ENCODE measurements at regions not wholly inside any gene's neighbourhood (a gene's known extent, or its start where the extent isn't known, plus 50 kb on each side); places are given as distances from the start of the nearest gene placed in this dataset.

GRCh38 chr1:218553197-218553596 lies 208.1 kb downstream of the TGFB2 start:
- H3K9ac ChIP-seq (ENCODE audit: low read length), result no peak overlapping the region
- no peaks in the 10 kb centered on the region for H3K27me3 ChIP-seq (ENCODE audit: control insufficient read depth, insufficient read depth, low read length)
- H3K36me3 ChIP-seq (ENCODE audit: control insufficient read depth, insufficient read depth, low read length), result no peaks in the 10 kb centered on the region
- no peak overlapping the region for H3K27ac ChIP-seq (ENCODE audit: low read depth, low read length)
- H3K4me3 ChIP-seq (ENCODE audit: low read depth, low read length), result no peak overlapping the region
- peaks cover 5% of the 10 kb centered on the region; the same call in 1 of the 2 replicates for H3K4me1 ChIP-seq (ENCODE audit: control insufficient read depth, insufficient read depth, low read length)
- H3K9me3 ChIP-seq (ENCODE audit: control insufficient read depth, insufficient read depth, low read depth, low read length), result no peaks in the 10 kb centered on the region

DNA sequence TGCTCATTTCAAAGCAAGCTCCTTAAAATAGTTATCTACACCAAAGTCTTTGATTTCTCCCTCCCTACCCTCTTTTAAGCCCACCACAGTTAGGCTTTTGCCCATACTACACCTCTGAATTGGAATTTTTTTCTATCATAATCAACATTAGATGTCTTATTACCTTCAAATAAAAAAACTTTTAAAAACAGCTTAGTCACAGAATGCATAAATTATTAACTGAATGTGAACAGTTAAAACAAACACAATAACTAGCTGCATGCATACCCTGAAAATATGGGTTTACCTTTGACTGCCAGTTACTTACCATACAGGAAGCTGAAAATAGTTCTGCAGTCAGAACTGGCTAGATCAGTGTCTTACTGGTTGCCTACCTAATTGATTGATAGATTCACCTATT lies 210.9 kb downstream of the TGFB2 start:
- Histone ChIP-seq H3K36me3 (ENCODE audit: control insufficient read depth, insufficient read depth, low read length) (no peaks in the 10 kb centered on the region), H3K27me3 (ENCODE audit: control insufficient read depth, insufficient read depth, low read length) (no peaks in the 10 kb centered on the region), H3K27ac (ENCODE audit: low read depth, low read length) (no peak overlapping the region), H3K9me3 (ENCODE audit: control insufficient read depth, insufficient read depth, low read depth, low read length) (no peaks in the 10 kb centered on the region), H3K9ac (ENCODE audit: low read length) (no peak overlapping the region), H3K4me1 (ENCODE audit: control insufficient read depth, insufficient read depth, low read length) (peaks cover 5% of the 10 kb centered on the region; the same call in 1 of the 2 replicates), H3K4me3 (ENCODE audit: low read depth, low read length) (no peak overlapping the region)

- Histone ChIP-seq H3K4me3 (ENCODE audit: low read depth, low read length) (no peak overlapping the region), H3K9ac (ENCODE audit: low read length) (no peak overlapping the region), H3K27me3 (ENCODE audit: control insufficient read depth, insufficient read depth, low read length) (no peaks in the 10 kb centered on the region), H3K9me3 (ENCODE audit: control insufficient read depth, insufficient read depth, low read depth, low read length) (no peaks in the 10 kb centered on the region), H3K4me1 (ENCODE audit: control insufficient read depth, insufficient read depth, low read length) (peaks cover 5% of the 10 kb centered on the region; the same call in 1 of the 2 replicates), H3K36me3 (ENCODE audit: control insufficient read depth, insufficient read depth, low read length) (no peaks in the 10 kb centered on the region), H3K27ac (ENCODE audit: low read depth, low read length) (no peak overlapping the region)
Measured at GRCh38 chr1:218557731-218558130, 212.6 kb downstream of the TGFB2 start.

- Histone ChIP-seq H3K27ac (ENCODE audit: low read depth, low read length) (no peak overlapping the region), H3K9ac (ENCODE audit: low read length) (no peak overlapping the region), H3K27me3 (ENCODE audit: control insufficient read depth, insufficient read depth, low read length) (no peaks in the 10 kb centered on the region), H3K9me3 (ENCODE audit: control insufficient read depth, insufficient read depth, low read depth, low read length) (no peaks in the 10 kb centered on the region), H3K4me1 (ENCODE audit: control insufficient read depth, insufficient read depth, low read length) (peaks cover 5% of the 10 kb centered on the region; the same call in 1 of the 2 replicates), H3K4me3 (ENCODE audit: low read depth, low read length) (no peak overlapping the region), H3K36me3 (ENCODE audit: control insufficient read depth, insufficient read depth, low read length) (no peaks in the 10 kb centered on the region)
Measured at GRCh38 chr1:218558271-218558810, 213.2 kb downstream of the TGFB2 start.

DNA sequence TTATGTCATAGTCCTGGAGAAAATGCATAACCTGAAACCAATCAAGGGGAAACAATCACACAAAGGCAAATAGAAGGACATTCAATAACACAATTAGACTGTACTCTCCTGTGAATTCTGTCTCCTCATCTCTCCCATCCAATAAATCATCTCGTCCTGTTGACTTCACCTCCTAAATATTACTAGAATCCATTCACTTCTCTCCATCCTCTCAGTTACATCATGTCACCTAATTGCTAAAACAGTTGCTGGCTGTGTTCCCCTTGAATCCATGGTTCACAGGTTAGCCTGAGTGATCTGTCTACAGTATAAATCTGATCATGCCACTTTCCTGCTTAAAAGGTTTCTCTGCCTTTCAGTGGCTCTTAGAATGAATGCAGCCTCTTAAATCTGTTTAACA lies 220.2 kb downstream of the TGFB2 start:
- Histone ChIP-seq H3K4me3 (ENCODE audit: low read depth, low read length) (no peak overlapping the region), H3K4me1 (ENCODE audit: control insufficient read depth, insufficient read depth, low read length) (no peaks in the 10 kb centered on the region; the same call in 1 of the 2 replicates), H3K9ac (ENCODE audit: low read length) (no peak overlapping the region), H3K9me3 (ENCODE audit: control insufficient read depth, insufficient read depth, low read depth, low read length) (no peaks in the 10 kb centered on the region), H3K27me3 (ENCODE audit: control insufficient read depth, insufficient read depth, low read length) (no peaks in the 10 kb centered on the region), H3K27ac (ENCODE audit: low read depth, low read length) (no peak overlapping the region), H3K36me3 (ENCODE audit: control insufficient read depth, insufficient read depth, low read length) (no peaks in the 10 kb centered on the region)

DNA sequence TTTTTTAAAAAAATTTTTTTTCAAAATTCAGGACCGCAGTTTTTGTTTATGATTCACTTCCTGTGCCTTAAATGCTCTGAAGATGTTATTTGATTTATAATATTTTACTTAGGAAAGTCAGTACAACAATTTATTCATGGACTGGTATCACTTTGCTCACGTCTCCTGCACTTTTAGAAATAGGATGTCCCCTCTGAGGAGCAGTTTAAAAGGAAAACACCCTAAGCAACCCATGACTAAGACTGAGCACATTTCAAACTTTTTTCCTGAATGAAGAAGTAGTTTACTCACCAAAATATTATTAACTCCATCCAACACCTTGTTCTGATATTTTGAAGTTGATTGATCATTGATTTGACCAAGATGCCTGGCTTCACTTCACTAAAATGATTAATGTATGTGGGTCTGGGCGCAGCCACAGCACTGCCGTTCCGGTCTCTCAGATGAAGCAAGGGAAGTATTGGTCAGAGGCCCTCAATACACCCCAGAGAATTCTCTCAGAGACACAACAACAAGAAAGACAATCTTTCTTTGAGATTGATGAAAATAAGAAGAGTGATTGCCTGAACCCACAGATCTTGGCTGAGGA lies 223.9 kb downstream of the TGFB2 start:
- no peak overlapping the region for H3K4me3 ChIP-seq (ENCODE audit: low read depth, low read length)
- H3K27me3 ChIP-seq (ENCODE audit: control insufficient read depth, insufficient read depth, low read length), result no peaks in the 10 kb centered on the region
- no peaks in the 10 kb centered on the region; the same call in 1 of the 2 replicates for H3K4me1 ChIP-seq (ENCODE audit: control insufficient read depth, insufficient read depth, low read length)
- H3K36me3 ChIP-seq (ENCODE audit: control insufficient read depth, insufficient read depth, low read length), result no peaks in the 10 kb centered on the region
- H3K27ac ChIP-seq (ENCODE audit: low read depth, low read length), result no peak overlapping the region
- H3K9me3 ChIP-seq (ENCODE audit: control insufficient read depth, insufficient read depth, low read depth, low read length), result no peaks in the 10 kb centered on the region
- H3K9ac ChIP-seq (ENCODE audit: low read length), result no peak overlapping the region

GRCh38 chr1:218570456-218570855 lies 225.3 kb downstream of the TGFB2 start:
- no peak overlapping the region for H3K9ac ChIP-seq (ENCODE audit: low read length)
- no peaks in the 10 kb centered on the region; the same call in 1 of the 2 replicates for H3K4me1 ChIP-seq (ENCODE audit: control insufficient read depth, insufficient read depth, low read length)
- H3K9me3 ChIP-seq (ENCODE audit: control insufficient read depth, insufficient read depth, low read depth, low read length), result no peaks in the 10 kb centered on the region
- no peak overlapping the region for H3K27ac ChIP-seq (ENCODE audit: low read depth, low read length)
- H3K4me3 ChIP-seq (ENCODE audit: low read depth, low read length), result no peak overlapping the region
- no peaks in the 10 kb centered on the region for H3K36me3 ChIP-seq (ENCODE audit: control insufficient read depth, insufficient read depth, low read length)
- H3K27me3 ChIP-seq (ENCODE audit: control insufficient read depth, insufficient read depth, low read length), result no peaks in the 10 kb centered on the region

DNA sequence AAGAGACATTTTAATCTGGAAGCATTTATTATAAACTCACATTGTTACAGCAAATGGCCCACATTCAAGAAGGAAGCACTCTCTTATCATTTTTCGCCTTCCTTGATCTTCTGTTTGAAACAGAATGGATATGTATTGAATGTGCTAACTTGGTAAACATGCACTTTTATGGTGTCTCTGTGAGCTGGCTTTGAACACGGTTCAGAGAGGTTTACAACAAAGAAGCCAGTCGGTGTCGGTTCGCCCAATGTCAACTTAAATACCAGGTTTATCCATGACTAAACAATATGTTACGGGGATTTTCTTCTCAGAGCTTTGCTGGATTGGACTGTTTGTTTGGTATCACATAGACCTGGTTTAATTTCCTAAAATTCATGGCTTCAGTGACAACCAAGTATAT lies 226.4 kb downstream of the TGFB2 start:
- Histone ChIP-seq H3K4me1 (ENCODE audit: control insufficient read depth, insufficient read depth, low read length) (no peaks in the 10 kb centered on the region), H3K27me3 (ENCODE audit: control insufficient read depth, insufficient read depth, low read length) (no peaks in the 10 kb centered on the region), H3K27ac (ENCODE audit: low read depth, low read length) (no peak overlapping the region), H3K9ac (ENCODE audit: low read length) (no peak overlapping the region), H3K36me3 (ENCODE audit: control insufficient read depth, insufficient read depth, low read length) (no peaks in the 10 kb centered on the region), H3K4me3 (ENCODE audit: low read depth, low read length) (no peak overlapping the region), H3K9me3 (ENCODE audit: control insufficient read depth, insufficient read depth, low read depth, low read length) (no peaks in the 10 kb centered on the region)

GRCh38 chr1:218572050-218572449 lies 226.9 kb downstream of the TGFB2 start:
- H3K4me3 ChIP-seq (ENCODE audit: low read depth, low read length), result no peak overlapping the region
- no peaks in the 10 kb centered on the region for H3K27me3 ChIP-seq (ENCODE audit: control insufficient read depth, insufficient read depth, low read length)
- H3K9ac ChIP-seq (ENCODE audit: low read length), result no peak overlapping the region
- H3K27ac ChIP-seq (ENCODE audit: low read depth, low read length), result no peak overlapping the region
- H3K9me3 ChIP-seq (ENCODE audit: control insufficient read depth, insufficient read depth, low read depth, low read length), result no peaks in the 10 kb centered on the region
- no peaks in the 10 kb centered on the region for H3K36me3 ChIP-seq (ENCODE audit: control insufficient read depth, insufficient read depth, low read length)
- H3K4me1 ChIP-seq (ENCODE audit: control insufficient read depth, insufficient read depth, low read length), result no peaks in the 10 kb centered on the region

- no peaks in the 10 kb centered on the region for H3K4me1 ChIP-seq (ENCODE audit: control insufficient read depth, insufficient read depth, low read length)
- H3K4me3 ChIP-seq (ENCODE audit: low read depth, low read length), result no peak overlapping the region
- no peaks in the 10 kb centered on the region for H3K27me3 ChIP-seq (ENCODE audit: control insufficient read depth, insufficient read depth, low read length)
- H3K9ac ChIP-seq (ENCODE audit: low read length), result no peak overlapping the region
- no peaks in the 10 kb centered on the region for H3K9me3 ChIP-seq (ENCODE audit: control insufficient read depth, insufficient read depth, low read depth, low read length)
- H3K36me3 ChIP-seq (ENCODE audit: control insufficient read depth, insufficient read depth, low read length), result no peaks in the 10 kb centered on the region
- no peak overlapping the region for H3K27ac ChIP-seq (ENCODE audit: low read depth, low read length)
Measured at GRCh38 chr1:218573925-218574324, 228.8 kb downstream of the TGFB2 start.

DNA sequence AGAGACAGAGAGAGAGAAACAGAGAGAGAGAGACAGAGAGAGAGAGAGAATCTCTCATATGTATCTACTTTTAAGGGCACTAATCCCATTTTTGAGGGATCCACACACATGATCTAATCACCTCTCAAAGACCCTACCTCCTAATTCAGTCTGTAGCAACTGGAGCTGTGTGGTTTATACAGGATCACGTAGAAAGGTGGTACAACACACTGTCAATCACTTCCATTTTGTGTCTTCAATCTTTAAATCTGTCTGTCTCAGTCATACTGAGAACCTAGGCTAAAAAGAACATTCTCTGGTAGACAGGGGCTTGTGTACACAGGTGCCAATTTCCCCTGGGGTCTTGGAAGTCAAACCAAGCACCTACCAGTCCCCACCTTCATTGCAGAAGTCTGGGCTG lies 229.9 kb downstream of the TGFB2 start:
- no peak overlapping the region for H3K4me3 ChIP-seq (ENCODE audit: low read depth, low read length)
- H3K36me3 ChIP-seq (ENCODE audit: control insufficient read depth, insufficient read depth, low read length), result no peaks in the 10 kb centered on the region
- no peaks in the 10 kb centered on the region for H3K4me1 ChIP-seq (ENCODE audit: control insufficient read depth, insufficient read depth, low read length)
- H3K9ac ChIP-seq (ENCODE audit: low read length), result no peak overlapping the region
- no peak overlapping the region for H3K27ac ChIP-seq (ENCODE audit: low read depth, low read length)
- no peaks in the 10 kb centered on the region for H3K9me3 ChIP-seq (ENCODE audit: control insufficient read depth, insufficient read depth, low read depth, low read length)
- no peaks in the 10 kb centered on the region for H3K27me3 ChIP-seq (ENCODE audit: control insufficient read depth, insufficient read depth, low read length)
